Thyroid gland (tissue), 4 donors: ENCODE measurements at regions not wholly inside any gene's neighbourhood (a gene's known extent, or its start where the extent isn't known, plus 50 kb on each side); places are given as distances from the start of the nearest gene placed in this dataset.

Experiments used
- DNase-seq, 2 donors: peaks; one replicate each; pipeline ENCODE4 v3.0.0-alpha.2; 2019
- H3K27ac ChIP-seq, 3 donors: fragments of 200-600 bp; sonication (generic); 1 replicate in 2 of 3; 2 replicates in 1 of 3; pipeline ENCODE4 v1.5.1; 2016 to 2019; ENCODE audit warnings: mild to moderate bottlenecking in 1 of 3, moderate library complexity in 1 of 3
- H3K27me3 ChIP-seq: fragments of 200-600 bp; sonication (generic); one replicate; pipeline ENCODE4 v1.5.1; 2019
- H3K36me3 ChIP-seq, 2 donors: fragments of 200-600 bp; sonication (generic); one replicate each; pipeline ENCODE4 v1.5.1; 2016 to 2019
- H3K4me1 ChIP-seq, 2 donors: fragments of 200-600 bp; sonication (generic); one replicate each; pipeline ENCODE4 v1.5.1; 2017 to 2019
- H3K4me3 ChIP-seq, 3 donors: fragments of 200-600 bp; sonication (generic); replicated peaks in 1 of 3; 1 replicate in 2 of 3; 2 replicates in 1 of 3; pipeline ENCODE4 v1.5.1; 2016; ENCODE audit warnings: mild to moderate bottlenecking in 1 of 3
- H3K9me3 ChIP-seq: fragments of 200-600 bp; sonication (generic); one replicate; pipeline ENCODE4 v1.5.1; 2017
- POLR2A ChIP-seq, 2 donors: fragments of 450-650 bp; IDR thresholded peaks; one replicate each; pipeline ENCODE4 v1.6.1; 2017; ENCODE audit warnings: antibody characterized with exemption in 2 of 2, mild to moderate bottlenecking in 2 of 2, moderate library complexity in 1 of 2
- WGBS, 2 donors: methylation state at CpG; one replicate each; pipeline ENCODE4 v1.1.5; 2017; 5-methylcytosine and 5-hydroxymethylcytosine counted together
- intact Hi-C: fragments of 100-400 bp; cut with DNase I; formaldehyde crosslinking; loops from one replicate; pipeline ENCODE4 v1.15.1; 2023
- TF ChIP-seq, protein P1 (sequence below), 6 experiments: fragments of 200-600 bp in 3 of 6; fragments of 450-650 bp in 3 of 6; sonication (generic) in 3 of 6; IDR thresholded peaks; one replicate each; pipeline ENCODE4 v1.5.1; 2016 to 2019; ENCODE audit warnings: antibody characterized with exemption in 6 of 6, mild to moderate bottlenecking in 2 of 6, inconsistent platforms in 1 of 6, moderate library complexity in 1 of 6

DNA sequence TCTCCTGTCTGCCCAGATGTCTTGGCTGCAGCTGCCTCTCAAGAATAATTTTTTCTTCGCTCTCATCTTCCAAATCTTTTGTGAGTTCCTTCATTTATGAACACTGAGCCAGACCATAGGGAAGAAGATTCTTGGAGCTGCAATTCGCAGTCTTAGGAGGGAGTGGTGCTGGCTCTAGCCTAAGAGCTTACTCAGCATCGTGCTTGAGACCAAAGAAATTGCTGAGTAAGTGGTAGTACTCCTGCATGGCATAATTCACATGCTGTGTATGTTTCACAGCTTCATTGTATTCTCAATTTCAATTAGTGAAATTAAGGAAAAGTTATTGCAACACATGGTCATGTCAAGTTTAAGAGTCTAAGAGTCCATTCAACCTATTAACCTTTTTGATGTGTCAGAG, 771.7 kb downstream of the ADCYAP1 start:
- H3K4me3 ChIP-seq: no peak overlapping the region
- no peak for DNase-seq
- no peaks in the 10 kb centered on the region for H3K36me3 ChIP-seq
- no peaks in the 10 kb centered on the region for H3K4me1 ChIP-seq
- no peak for TF ChIP-seq POLR2A (IDR thresholded peaks at IDR 0.05)
- H3K27ac ChIP-seq: no peak overlapping the region
- 77 to 92% methylated on average over 3 of the region's 3 CpGs for WGBS, 2 donors
- intact Hi-C loops: no loop called here
- H3K27me3 ChIP-seq: no peaks in the 10 kb centered on the region
- no peaks in the 10 kb centered on the region for H3K9me3 ChIP-seq

DNA sequence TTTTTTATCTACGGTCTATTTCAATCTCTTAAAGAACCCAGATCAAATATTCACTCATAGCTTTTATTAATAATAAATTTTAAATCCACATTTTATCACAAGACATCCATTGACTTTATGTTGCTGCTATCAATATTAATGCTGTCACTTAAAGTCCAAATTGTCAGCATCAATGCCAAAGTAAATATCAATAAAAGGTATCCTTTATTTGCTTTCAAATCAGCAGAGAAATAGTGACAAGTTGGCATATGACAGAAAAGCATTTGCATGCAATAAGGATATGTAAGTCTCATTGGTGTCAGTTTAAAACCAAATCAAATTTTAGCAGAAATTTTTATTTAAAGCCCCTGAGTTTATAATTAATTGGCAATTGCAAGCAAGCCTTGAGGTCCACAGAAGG, 775.4 kb downstream of the ADCYAP1 start:
- H3K27me3 ChIP-seq: no peaks in the 10 kb centered on the region
- no peak for DNase-seq
- TF ChIP-seq, protein P1, sequence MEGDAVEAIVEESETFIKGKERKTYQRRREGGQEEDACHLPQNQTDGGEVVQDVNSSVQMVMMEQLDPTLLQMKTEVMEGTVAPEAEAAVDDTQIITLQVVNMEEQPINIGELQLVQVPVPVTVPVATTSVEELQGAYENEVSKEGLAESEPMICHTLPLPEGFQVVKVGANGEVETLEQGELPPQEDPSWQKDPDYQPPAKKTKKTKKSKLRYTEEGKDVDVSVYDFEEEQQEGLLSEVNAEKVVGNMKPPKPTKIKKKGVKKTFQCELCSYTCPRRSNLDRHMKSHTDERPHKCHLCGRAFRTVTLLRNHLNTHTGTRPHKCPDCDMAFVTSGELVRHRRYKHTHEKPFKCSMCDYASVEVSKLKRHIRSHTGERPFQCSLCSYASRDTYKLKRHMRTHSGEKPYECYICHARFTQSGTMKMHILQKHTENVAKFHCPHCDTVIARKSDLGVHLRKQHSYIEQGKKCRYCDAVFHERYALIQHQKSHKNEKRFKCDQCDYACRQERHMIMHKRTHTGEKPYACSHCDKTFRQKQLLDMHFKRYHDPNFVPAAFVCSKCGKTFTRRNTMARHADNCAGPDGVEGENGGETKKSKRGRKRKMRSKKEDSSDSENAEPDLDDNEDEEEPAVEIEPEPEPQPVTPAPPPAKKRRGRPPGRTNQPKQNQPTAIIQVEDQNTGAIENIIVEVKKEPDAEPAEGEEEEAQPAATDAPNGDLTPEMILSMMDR (IDR thresholded peaks at IDR 0.05): no peak
- TF ChIP-seq POLR2A (IDR thresholded peaks at IDR 0.05): no peak
- no peak overlapping the region for H3K4me3 ChIP-seq
- intact Hi-C loops: no loop called here
- H3K27ac ChIP-seq: no peak overlapping the region
- H3K9me3 ChIP-seq: no peaks in the 10 kb centered on the region
- 88 to 92% methylated on average over 1 of the region's 1 CpG for WGBS, 2 donors
- H3K36me3 ChIP-seq: no peaks in the 10 kb centered on the region
- no peaks in the 10 kb centered on the region for H3K4me1 ChIP-seq

DNA sequence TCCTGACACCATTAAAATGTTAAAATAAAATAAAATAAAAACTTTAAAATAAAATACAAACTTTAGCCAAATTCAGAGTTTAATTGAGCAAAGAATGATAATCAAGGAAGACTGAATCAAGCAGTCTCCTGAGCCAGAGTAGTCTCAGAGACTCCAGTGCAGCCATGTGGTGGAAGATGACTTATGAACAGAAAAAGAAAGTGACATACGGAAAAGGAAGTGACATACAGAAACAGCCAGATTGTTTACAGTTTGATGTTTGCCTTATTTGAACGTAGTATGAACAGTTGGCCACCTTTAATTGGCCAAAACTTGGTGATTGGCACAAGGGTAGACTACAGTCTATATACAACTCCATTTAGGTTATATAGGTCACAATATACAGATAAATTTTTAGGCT, 787.2 kb downstream of the ADCYAP1 start:
- no peaks in the 10 kb centered on the region for H3K9me3 ChIP-seq
- H3K27ac ChIP-seq: no peak overlapping the region
- 82 to 83% methylated on average over 2 of the region's 2 CpGs for WGBS, 2 donors
- no peaks in the 10 kb centered on the region for H3K36me3 ChIP-seq
- no peak for DNase-seq
- intact Hi-C loops: no loop called here
- no peaks in the 10 kb centered on the region for H3K27me3 ChIP-seq
- TF ChIP-seq, protein P1 (IDR thresholded peaks at IDR 0.05): no peak
- no peak for TF ChIP-seq POLR2A (IDR thresholded peaks at IDR 0.05)
- H3K4me1 ChIP-seq: no peaks in the 10 kb centered on the region
- H3K4me3 ChIP-seq: no peak overlapping the region

DNA sequence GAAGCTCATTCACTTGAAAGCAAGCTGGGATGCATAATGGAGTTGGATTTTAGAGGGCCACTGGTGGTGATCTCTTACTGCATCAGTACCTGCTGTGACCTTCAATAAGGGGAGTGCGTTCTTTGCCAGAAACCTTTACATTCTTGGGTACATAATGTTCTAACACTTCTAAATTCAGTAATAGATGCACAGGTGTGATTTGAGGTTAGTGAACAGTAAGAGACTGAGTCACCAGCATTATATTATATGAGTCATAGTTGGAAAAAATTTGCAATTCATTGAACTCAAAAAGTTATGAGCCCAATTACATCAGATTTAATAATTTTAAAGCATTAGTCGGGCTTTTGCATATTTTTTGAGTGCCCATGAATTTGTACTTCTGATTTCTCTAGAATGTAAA, 803.3 kb downstream of the ADCYAP1 start:
- Histone ChIP-seq H3K9me3 (no peaks in the 10 kb centered on the region), H3K27ac (no peak overlapping the region), H3K27me3 (no peaks in the 10 kb centered on the region), H3K4me1 (no peaks in the 10 kb centered on the region), H3K36me3 (no peaks in the 10 kb centered on the region), H3K4me3 (no peak overlapping the region)
- intact Hi-C loops: no loop called here
- no peak for DNase-seq
- WGBS, 2 donors: 77 to 82% methylated on average over 2 of the region's 2 CpGs
- TF ChIP-seq, protein P1 (IDR thresholded peaks at IDR 0.05): no peak
- TF ChIP-seq POLR2A (IDR thresholded peaks at IDR 0.05): no peak

DNA sequence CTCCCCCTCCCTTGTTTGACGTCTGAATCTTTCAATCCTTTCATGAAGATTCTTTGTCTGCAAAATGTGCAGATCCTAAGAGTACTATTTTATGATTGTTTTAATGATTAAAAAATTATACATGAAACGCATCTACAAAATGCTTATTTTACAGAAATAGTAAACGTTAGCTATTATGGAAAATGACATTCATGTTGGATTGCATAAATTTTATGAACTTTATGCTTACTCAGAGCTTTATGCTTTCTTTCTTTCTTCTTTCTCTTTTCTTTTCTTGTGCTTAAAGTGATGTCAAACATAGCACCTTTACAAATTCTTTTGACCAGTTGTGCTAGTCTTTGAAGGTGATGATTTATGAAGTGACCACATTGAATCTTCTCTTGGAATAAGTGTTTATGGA, 805.4 kb downstream of the ADCYAP1 start:
- TF ChIP-seq, protein P1 (IDR thresholded peaks at IDR 0.05): no peak
- TF ChIP-seq POLR2A (IDR thresholded peaks at IDR 0.05): no peak
- 72 to 78% methylated on average over 3 of the region's 3 CpGs for WGBS, 2 donors
- Histone ChIP-seq H3K27me3 (no peaks in the 10 kb centered on the region), H3K4me1 (no peaks in the 10 kb centered on the region), H3K4me3 (no peak overlapping the region), H3K9me3 (no peaks in the 10 kb centered on the region), H3K27ac (no peak overlapping the region), H3K36me3 (no peaks in the 10 kb centered on the region)
- DNase-seq: no peak
- intact Hi-C loops: no loop called here

DNA sequence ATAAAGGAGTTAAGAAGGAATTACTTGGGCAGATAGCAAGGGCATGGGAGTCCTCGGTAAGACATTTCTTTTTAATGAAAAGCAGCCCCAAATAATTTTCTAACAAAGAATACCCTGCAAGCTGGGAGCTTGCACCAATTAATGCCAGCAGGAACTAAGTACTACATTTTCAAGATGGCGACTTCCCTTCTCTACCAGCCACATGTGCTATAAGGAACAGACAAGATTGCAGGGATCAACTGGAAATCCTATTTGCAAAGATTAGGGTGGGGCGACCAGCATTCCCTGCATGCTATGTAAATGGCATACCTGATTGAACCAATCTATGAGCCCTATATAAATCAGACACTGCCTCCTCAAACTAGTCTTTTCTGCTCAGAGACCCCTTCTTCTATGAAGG, 827.5 kb downstream of the ADCYAP1 start:
- Histone ChIP-seq H3K36me3 (no peaks in the 10 kb centered on the region), H3K9me3 (no peaks in the 10 kb centered on the region), H3K27me3 (no peaks in the 10 kb centered on the region), H3K4me1 (no peaks in the 10 kb centered on the region), H3K4me3 (no peak overlapping the region), H3K27ac (no peak overlapping the region)
- WGBS, 2 donors: 91 to 94% methylated on average over 3 of the region's 3 CpGs
- DNase-seq: no peak
- TF ChIP-seq POLR2A (IDR thresholded peaks at IDR 0.05): no peak
- TF ChIP-seq, protein P1 (IDR thresholded peaks at IDR 0.05): no peak
- intact Hi-C loops: no loop called here
